GM23338 (cell line): ENCODE measurements at regions not wholly inside any gene's neighbourhood (a gene's known extent, or its start where the extent isn't known, plus 50 kb on each side); places are given as distances from the start of the nearest gene placed in this dataset.

Experiments
- CREB1 ChIP-seq: fragments of 250-450 bp; sonication (Bioruptor Pico); IDR thresholded peaks from 2 replicates; pipeline ENCODE4 v1.5.0; 2020; ENCODE audit warnings: low read depth, mild to moderate bottlenecking, moderate library complexity
- EZH2 ChIP-seq: fragments of 200-600 bp; sonication (generic); IDR thresholded peaks from one replicate; pipeline ENCODE4 v1.8.0; 2017; ENCODE audit warnings: antibody characterized with exemption, mild to moderate bottlenecking, low read depth; ENCODE audit not compliant: unreplicated experiment
- EZH2phosphoT487 ChIP-seq: fragments of 200-600 bp; sonication (generic); IDR thresholded peaks from one replicate; pipeline ENCODE4 v1.8.1; 2018; ENCODE audit warnings: antibody characterized with exemption; ENCODE audit not compliant: unreplicated experiment
- JUNB ChIP-seq: IDR thresholded peaks from one replicate; pipeline ENCODE4 v1.6.1; 2016; ENCODE audit warnings: antibody characterized with exemption; ENCODE audit not compliant: unreplicated experiment
- NANOG ChIP-seq: IDR thresholded peaks from 2 replicates; pipeline ENCODE4 v1.6.1; 2016; ENCODE audit warnings: antibody characterized with exemption, borderline replicate concordance
- POLR2AphosphoS5 ChIP-seq: IDR thresholded peaks from 2 replicates; pipeline ENCODE4 v1.6.1; 2016; ENCODE audit warnings: antibody characterized with exemption, low read depth
- STAT1 ChIP-seq: IDR thresholded peaks from one replicate; pipeline ENCODE4 v1.6.1; 2016; ENCODE audit warnings: antibody characterized with exemption; ENCODE audit not compliant: unreplicated experiment
- ZNF114 ChIP-seq: fragments of 250-450 bp; sonication (Bioruptor Pico); IDR thresholded peaks from 2 replicates; pipeline ENCODE4 v1.5.0; 2020; ENCODE audit warnings: mild to moderate bottlenecking, moderate library complexity
- ZNF331 ChIP-seq: fragments of 250-450 bp; sonication (Bioruptor Pico); IDR thresholded peaks from 2 replicates; pipeline ENCODE4 v1.5.0; 2020; ENCODE audit warnings: low read depth, mild to moderate bottlenecking, moderate library complexity
- TF ChIP-seq, protein P1 (sequence below), 2 experiments: fragments of 200-600 bp in 1 of 2; sonication (generic) in 1 of 2; conservative IDR thresholded peaks; 2 replicates each; pipeline versions ENCODE4 v1.5.1 to v1.6.1; 2016 to 2017; ENCODE audit warnings: antibody characterized with exemption in 2 of 2, low read depth in 2 of 2, mild to moderate bottlenecking in 2 of 2, moderate library complexity in 1 of 2
- TF ChIP-seq, protein P2 (sequence below): IDR thresholded peaks from one replicate; pipeline ENCODE4 v1.6.1; 2018; ENCODE audit warnings: antibody characterized with exemption; ENCODE audit not compliant: unreplicated experiment
- TF ChIP-seq, protein P3 (sequence below): IDR thresholded peaks from 2 replicates; pipeline ENCODE4 v1.6.1; 2016; ENCODE audit warnings: antibody characterized with exemption
- TF ChIP-seq, protein P4 (sequence below): fragments of 250-450 bp; sonication (Bioruptor Pico); IDR thresholded peaks from 2 replicates; pipeline ENCODE4 v1.5.0; 2020; ENCODE audit warnings: mild to moderate bottlenecking, moderate library complexity

DNA sequence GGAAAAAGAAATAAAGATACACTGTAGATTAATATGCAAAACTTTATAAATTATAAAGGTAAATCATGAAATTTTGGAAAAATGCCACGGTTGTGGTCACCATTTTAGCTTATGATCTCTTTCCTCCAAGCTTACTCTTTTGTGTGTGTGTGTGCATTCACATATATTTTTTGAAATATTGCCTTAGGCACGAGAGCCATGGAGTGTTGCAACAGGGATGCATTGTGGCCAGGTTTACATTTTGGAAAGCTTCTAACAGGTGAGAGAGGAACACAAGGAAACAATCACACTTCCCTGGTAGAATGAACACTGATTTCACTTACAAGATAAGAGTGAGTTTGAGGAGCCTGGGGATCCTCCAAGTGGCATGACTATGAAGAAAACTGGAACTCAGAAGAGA is 214.5 kb upstream of the TENT5A start:
- TF ChIP-seq EZH2 (no peak), POLR2AphosphoS5 (no peak), CREB1 (CRISPR knock-in tag) (no peak), EZH2phosphoT487 (no peak), STAT1 (no peak), ZNF114 (CRISPR knock-in tag) (no peak), JUNB (no peak), NANOG (no peak), ZNF331 (no peak)
- TF ChIP-seq, protein P1, sequence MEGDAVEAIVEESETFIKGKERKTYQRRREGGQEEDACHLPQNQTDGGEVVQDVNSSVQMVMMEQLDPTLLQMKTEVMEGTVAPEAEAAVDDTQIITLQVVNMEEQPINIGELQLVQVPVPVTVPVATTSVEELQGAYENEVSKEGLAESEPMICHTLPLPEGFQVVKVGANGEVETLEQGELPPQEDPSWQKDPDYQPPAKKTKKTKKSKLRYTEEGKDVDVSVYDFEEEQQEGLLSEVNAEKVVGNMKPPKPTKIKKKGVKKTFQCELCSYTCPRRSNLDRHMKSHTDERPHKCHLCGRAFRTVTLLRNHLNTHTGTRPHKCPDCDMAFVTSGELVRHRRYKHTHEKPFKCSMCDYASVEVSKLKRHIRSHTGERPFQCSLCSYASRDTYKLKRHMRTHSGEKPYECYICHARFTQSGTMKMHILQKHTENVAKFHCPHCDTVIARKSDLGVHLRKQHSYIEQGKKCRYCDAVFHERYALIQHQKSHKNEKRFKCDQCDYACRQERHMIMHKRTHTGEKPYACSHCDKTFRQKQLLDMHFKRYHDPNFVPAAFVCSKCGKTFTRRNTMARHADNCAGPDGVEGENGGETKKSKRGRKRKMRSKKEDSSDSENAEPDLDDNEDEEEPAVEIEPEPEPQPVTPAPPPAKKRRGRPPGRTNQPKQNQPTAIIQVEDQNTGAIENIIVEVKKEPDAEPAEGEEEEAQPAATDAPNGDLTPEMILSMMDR (conservative IDR thresholded peaks at IDR 0.05; ENCODE audit: low read depth in 2 of 2) = no peak
- TF ChIP-seq, protein P2, sequence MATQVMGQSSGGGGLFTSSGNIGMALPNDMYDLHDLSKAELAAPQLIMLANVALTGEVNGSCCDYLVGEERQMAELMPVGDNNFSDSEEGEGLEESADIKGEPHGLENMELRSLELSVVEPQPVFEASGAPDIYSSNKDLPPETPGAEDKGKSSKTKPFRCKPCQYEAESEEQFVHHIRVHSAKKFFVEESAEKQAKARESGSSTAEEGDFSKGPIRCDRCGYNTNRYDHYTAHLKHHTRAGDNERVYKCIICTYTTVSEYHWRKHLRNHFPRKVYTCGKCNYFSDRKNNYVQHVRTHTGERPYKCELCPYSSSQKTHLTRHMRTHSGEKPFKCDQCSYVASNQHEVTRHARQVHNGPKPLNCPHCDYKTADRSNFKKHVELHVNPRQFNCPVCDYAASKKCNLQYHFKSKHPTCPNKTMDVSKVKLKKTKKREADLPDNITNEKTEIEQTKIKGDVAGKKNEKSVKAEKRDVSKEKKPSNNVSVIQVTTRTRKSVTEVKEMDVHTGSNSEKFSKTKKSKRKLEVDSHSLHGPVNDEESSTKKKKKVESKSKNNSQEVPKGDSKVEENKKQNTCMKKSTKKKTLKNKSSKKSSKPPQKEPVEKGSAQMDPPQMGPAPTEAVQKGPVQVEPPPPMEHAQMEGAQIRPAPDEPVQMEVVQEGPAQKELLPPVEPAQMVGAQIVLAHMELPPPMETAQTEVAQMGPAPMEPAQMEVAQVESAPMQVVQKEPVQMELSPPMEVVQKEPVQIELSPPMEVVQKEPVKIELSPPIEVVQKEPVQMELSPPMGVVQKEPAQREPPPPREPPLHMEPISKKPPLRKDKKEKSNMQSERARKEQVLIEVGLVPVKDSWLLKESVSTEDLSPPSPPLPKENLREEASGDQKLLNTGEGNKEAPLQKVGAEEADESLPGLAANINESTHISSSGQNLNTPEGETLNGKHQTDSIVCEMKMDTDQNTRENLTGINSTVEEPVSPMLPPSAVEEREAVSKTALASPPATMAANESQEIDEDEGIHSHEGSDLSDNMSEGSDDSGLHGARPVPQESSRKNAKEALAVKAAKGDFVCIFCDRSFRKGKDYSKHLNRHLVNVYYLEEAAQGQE = no peak
- TF ChIP-seq, protein P3, sequence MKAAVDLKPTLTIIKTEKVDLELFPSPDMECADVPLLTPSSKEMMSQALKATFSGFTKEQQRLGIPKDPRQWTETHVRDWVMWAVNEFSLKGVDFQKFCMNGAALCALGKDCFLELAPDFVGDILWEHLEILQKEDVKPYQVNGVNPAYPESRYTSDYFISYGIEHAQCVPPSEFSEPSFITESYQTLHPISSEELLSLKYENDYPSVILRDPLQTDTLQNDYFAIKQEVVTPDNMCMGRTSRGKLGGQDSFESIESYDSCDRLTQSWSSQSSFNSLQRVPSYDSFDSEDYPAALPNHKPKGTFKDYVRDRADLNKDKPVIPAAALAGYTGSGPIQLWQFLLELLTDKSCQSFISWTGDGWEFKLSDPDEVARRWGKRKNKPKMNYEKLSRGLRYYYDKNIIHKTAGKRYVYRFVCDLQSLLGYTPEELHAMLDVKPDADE = no peak
- TF ChIP-seq, protein P4, sequence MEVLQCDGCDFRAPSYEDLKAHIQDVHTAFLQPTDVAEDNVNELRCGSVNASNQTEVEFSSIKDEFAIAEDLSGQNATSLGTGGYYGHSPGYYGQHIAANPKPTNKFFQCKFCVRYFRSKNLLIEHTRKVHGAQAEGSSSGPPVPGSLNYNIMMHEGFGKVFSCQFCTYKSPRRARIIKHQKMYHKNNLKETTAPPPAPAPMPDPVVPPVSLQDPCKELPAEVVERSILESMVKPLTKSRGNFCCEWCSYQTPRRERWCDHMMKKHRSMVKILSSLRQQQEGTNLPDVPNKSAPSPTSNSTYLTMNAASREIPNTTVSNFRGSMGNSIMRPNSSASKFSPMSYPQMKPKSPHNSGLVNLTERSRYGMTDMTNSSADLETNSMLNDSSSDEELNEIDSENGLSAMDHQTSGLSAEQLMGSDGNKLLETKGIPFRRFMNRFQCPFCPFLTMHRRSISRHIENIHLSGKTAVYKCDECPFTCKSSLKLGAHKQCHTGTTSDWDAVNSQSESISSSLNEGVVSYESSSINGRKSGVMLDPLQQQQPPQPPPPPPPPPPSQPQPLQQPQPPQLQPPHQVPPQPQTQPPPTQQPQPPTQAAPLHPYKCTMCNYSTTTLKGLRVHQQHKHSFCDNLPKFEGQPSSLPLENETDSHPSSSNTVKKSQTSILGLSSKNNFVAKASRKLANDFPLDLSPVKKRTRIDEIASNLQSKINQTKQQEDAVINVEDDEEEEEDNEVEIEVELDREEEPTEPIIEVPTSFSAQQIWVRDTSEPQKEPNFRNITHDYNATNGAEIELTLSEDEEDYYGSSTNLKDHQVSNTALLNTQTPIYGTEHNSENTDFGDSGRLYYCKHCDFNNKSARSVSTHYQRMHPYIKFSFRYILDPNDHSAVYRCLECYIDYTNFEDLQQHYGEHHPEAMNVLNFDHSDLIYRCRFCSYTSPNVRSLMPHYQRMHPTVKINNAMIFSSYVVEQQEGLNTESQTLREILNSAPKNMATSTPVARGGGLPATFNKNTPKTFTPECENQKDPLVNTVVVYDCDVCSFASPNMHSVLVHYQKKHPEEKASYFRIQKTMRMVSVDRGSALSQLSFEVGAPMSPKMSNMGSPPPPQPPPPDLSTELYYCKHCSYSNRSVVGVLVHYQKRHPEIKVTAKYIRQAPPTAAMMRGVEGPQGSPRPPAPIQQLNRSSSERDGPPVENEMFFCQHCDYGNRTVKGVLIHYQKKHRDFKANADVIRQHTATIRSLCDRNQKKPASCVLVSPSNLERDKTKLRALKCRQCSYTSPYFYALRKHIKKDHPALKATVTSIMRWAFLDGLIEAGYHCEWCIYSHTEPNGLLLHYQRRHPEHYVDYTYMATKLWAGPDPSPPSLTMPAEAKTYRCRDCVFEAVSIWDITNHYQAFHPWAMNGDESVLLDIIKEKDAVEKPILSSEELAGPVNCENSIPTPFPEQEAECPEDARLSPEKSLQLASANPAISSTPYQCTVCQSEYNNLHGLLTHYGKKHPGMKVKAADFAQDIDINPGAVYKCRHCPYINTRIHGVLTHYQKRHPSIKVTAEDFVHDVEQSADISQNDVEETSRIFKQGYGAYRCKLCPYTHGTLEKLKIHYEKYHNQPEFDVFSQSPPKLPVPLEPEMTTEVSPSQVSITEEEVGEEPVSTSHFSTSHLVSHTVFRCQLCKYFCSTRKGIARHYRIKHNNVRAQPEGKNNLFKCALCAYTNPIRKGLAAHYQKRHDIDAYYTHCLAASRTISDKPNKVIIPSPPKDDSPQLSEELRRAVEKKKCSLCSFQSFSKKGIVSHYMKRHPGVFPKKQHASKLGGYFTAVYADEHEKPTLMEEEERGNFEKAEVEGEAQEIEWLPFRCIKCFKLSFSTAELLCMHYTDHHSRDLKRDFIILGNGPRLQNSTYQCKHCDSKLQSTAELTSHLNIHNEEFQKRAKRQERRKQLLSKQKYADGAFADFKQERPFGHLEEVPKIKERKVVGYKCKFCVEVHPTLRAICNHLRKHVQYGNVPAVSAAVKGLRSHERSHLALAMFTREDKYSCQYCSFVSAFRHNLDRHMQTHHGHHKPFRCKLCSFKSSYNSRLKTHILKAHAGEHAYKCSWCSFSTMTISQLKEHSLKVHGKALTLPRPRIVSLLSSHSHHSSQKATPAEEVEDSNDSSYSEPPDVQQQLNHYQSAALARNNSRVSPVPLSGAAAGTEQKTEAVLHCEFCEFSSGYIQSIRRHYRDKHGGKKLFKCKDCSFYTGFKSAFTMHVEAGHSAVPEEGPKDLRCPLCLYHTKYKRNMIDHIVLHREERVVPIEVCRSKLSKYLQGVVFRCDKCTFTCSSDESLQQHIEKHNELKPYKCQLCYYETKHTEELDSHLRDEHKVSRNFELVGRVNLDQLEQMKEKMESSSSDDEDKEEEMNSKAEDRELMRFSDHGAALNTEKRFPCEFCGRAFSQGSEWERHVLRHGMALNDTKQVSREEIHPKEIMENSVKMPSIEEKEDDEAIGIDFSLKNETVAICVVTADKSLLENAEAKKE (CRISPR knock-in tag) = no peak
